Coronary artery (tissue), 2 donors: ENCODE measurements at regions not wholly inside any gene's neighbourhood (a gene's known extent, or its start where the extent isn't known, plus 50 kb on each side); places are given as distances from the start of the nearest gene placed in this dataset.

Experiments
- DNase-seq: peaks from one replicate; pipeline ENCODE4 v3.0.0-alpha.2; 2017; ENCODE audit warnings: low spot score
- H3K27ac ChIP-seq, 2 donors: fragments of 200-600 bp; sonication (generic); one replicate each; pipeline ENCODE4 v1.5.1; 2016 to 2019
- H3K4me3 ChIP-seq: fragments of 200-600 bp; sonication (generic); 2 replicates; pipeline ENCODE4 v1.5.1; 2016; ENCODE audit warnings: mild to moderate bottlenecking, moderate library complexity
- CTCF ChIP-seq: fragments of 200-600 bp; sonication (generic); IDR thresholded peaks from one replicate; pipeline ENCODE4 v1.5.1; 2019; ENCODE audit warnings: antibody characterized with exemption

GRCh38 chr12:98211909-98212695, 303.3 kb upstream of the TMPO start:
- no peak overlapping the region for H3K4me3 ChIP-seq
- TF ChIP-seq CTCF = no peak
- no peak overlapping the region for H3K27ac ChIP-seq
- no peak for DNase-seq

- no peak for TF ChIP-seq CTCF
- Histone ChIP-seq H3K4me3 (no peak overlapping the region), H3K27ac (no peak overlapping the region)
- DNase-seq = no peak
Observed at GRCh38 chr12:98213556-98213955, 301.8 kb upstream of the TMPO start.

- Histone ChIP-seq H3K4me3 (no peak overlapping the region), H3K27ac (no peak overlapping the region)
- no peak for DNase-seq
- TF ChIP-seq CTCF = no peak
Observed at GRCh38 chr12:98217257-98217656, 298.1 kb upstream of the TMPO start.

GRCh38 chr12:98220636-98221035, 294.8 kb upstream of the TMPO start:
- Histone ChIP-seq H3K27ac (no peak overlapping the region), H3K4me3 (no peak overlapping the region)
- no peak for TF ChIP-seq CTCF
- no peak for DNase-seq

DNA sequence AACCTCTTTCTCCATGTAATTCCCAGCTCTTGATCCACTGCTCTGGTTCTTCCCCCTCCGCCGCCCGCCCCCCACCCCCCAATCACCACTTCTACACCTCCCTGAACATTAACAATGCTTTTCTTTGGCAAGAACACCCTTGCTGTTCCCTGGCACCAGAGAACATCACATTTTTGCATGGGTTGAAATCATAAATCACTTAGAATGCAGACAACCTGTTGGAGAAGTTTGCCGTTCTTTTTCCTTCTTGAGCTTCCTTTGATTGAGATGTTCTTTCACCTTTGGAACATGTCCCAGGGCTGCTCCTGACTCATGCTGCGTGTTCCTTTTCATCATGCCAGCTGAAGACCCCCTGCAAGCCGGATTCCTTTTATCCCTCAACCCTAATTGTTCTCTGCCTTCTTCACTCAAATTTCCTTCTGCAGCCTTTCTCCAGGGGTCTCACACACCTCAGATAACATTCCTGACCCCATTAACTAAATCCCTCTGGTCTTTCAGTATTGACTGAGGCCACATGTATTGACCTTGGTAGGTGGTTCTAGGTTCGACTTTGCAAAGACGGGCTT, 294.1 kb upstream of the TMPO start:
- no peak for TF ChIP-seq CTCF
- Histone ChIP-seq H3K27ac (no peak overlapping the region), H3K4me3 (no peak overlapping the region)
- no peak for DNase-seq

GRCh38 chr12:98222135-98222534, 293.3 kb upstream of the TMPO start:
- no peak for TF ChIP-seq CTCF
- Histone ChIP-seq H3K4me3 (no peak overlapping the region), H3K27ac (no peak overlapping the region)
- no peak for DNase-seq
